Neural progenitor cell (in vitro differentiated cells): ENCODE measurements at regions not wholly inside any gene's neighbourhood (a gene's known extent, or its start where the extent isn't known, plus 50 kb on each side); places are given as distances from the start of the nearest gene placed in this dataset.

Source experiments
- DNase-seq: peaks from one replicate; pipeline ENCODE4 v3.0.0-alpha.2; 2016; ENCODE audit warnings: low spot score
- H2AFZ ChIP-seq: fragments of 200-600 bp; sonication (generic); replicated peaks from 2 replicates; pipeline ENCODE4 v1.6.1; 2016; ENCODE audit warnings: antibody characterized with exemption
- H3F3A ChIP-seq: fragments of 200-600 bp; sonication (generic); 2 replicates; pipeline ENCODE4 v1.6.1; 2016; ENCODE audit warnings: antibody characterized with exemption, low read depth
- H3K27ac ChIP-seq: fragments of 200-600 bp; sonication (generic); 2 replicates; pipeline ENCODE4 v1.5.1; 2016; ENCODE audit warnings: mild to moderate bottlenecking
- H3K27me3 ChIP-seq: fragments of 200-600 bp; sonication (generic); 2 replicates; pipeline ENCODE4 v1.6.1; 2016; ENCODE audit warnings: mild to moderate bottlenecking, moderate library complexity
- H3K36me3 ChIP-seq: fragments of 200-600 bp; sonication (generic); 2 replicates; pipeline ENCODE4 v1.5.1; 2016
- H3K4me1 ChIP-seq: fragments of 200-600 bp; sonication (generic); 2 replicates; pipeline ENCODE4 v1.6.1; 2016; ENCODE audit warnings: mixed run types
- H3K4me2 ChIP-seq: fragments of 200-600 bp; sonication (generic); 2 replicates; pipeline ENCODE4 v1.6.1; 2016
- H3K4me3 ChIP-seq: fragments of 200-600 bp; sonication (generic); 2 replicates; pipeline ENCODE4 v1.5.1; 2016
- H3K79me2 ChIP-seq: fragments of 200-600 bp; sonication (generic); 2 replicates; pipeline ENCODE4 v1.6.1; 2016; ENCODE audit warnings: low read depth
- H3K9ac ChIP-seq: fragments of 200-600 bp; sonication (generic); 2 replicates; pipeline ENCODE4 v1.6.1; 2016
- H3K9me3 ChIP-seq: fragments of 200-600 bp; sonication (generic); 2 replicates; pipeline ENCODE4 v1.5.1; 2016; ENCODE audit warnings: low read depth
- H4K20me1 ChIP-seq: fragments of 200-600 bp; sonication (generic); 2 replicates; pipeline ENCODE4 v1.6.1; 2016; ENCODE audit warnings: low read depth
- H3K27ac Mint-ChIP-seq: 3 replicates; pipeline ENCODE4 v1.8.0; 2021; ENCODE audit warnings: mixed read lengths
- H3K27me3 Mint-ChIP-seq: 2 replicates; pipeline ENCODE4 v1.8.0; 2022; ENCODE audit warnings: low read depth, mild to moderate bottlenecking, inconsistent platforms, moderate library complexity, mixed read lengths; ENCODE audit not compliant: insufficient read depth
- H3K36me3 Mint-ChIP-seq: 3 replicates; pipeline ENCODE4 v1.8.0; 2021; ENCODE audit warnings: mixed read lengths
- H3K4me1 Mint-ChIP-seq: 3 replicates; pipeline ENCODE4 v1.8.0; 2021; ENCODE audit warnings: mixed read lengths
- H3K4me3 Mint-ChIP-seq: 3 replicates; pipeline ENCODE4 v1.8.0; 2021; ENCODE audit warnings: mild to moderate bottlenecking, moderate library complexity, mixed read lengths
- H3K9me3 Mint-ChIP-seq: 3 replicates; pipeline ENCODE4 v1.8.0; 2020; ENCODE audit warnings: mixed read lengths
- CTCF ChIP-seq: fragments of 200-600 bp; sonication (generic); IDR thresholded peaks from 2 replicates; pipeline ENCODE4 v1.5.1; 2017; ENCODE audit warnings: antibody characterized with exemption, mild to moderate bottlenecking
- EZH2 ChIP-seq: fragments of 200-600 bp; sonication (generic); IDR thresholded peaks from 2 replicates; pipeline ENCODE4 v1.6.1; 2017; ENCODE audit warnings: antibody characterized with exemption, mild to moderate bottlenecking, moderate library complexity
- EZH2phosphoT487 ChIP-seq: fragments of 200-600 bp; sonication (generic); IDR thresholded peaks from 2 replicates; pipeline ENCODE4 v1.6.1; 2017; ENCODE audit warnings: antibody characterized with exemption

- Histone ChIP-seq H3K9ac (no peak overlapping the region), H3K27ac (no peak overlapping the region), H3K4me1 (no peaks in the 10 kb centered on the region), H3K9me3 (no peaks in the 10 kb centered on the region), H3K4me3 (no peak overlapping the region), H3F3A (no peaks in the 10 kb centered on the region), H3K4me2 (no peak overlapping the region), H4K20me1 (no peaks in the 10 kb centered on the region), H3K27me3 (no peaks in the 10 kb centered on the region), H2AFZ (no peak overlapping the region), H3K36me3 (no peaks in the 10 kb centered on the region), H3K79me2 (no peaks in the 10 kb centered on the region)
- no peaks in the 10 kb centered on the region for H3K9me3 Mint-ChIP-seq
- no peak for TF ChIP-seq CTCF
- no peak for TF ChIP-seq EZH2
- TF ChIP-seq EZH2phosphoT487, result no peak
- no peaks in the 10 kb centered on the region for H3K27me3 Mint-ChIP-seq
- no peak overlapping the region for H3K4me3 Mint-ChIP-seq
- no peak for DNase-seq
- H3K36me3 Mint-ChIP-seq, result no peaks in the 10 kb centered on the region
- H3K27ac Mint-ChIP-seq, result no peak overlapping the region
- peaks cover 6% of the 10 kb centered on the region for H3K4me1 Mint-ChIP-seq
Measured at GRCh38 chr1:185439727-185440415, 122.8 kb upstream of the IVNS1ABP start.

- no peak overlapping the region for H3K9ac ChIP-seq
- no peaks in the 10 kb centered on the region for H3K27me3 ChIP-seq
- Mint-ChIP-seq H3K27ac (no peak overlapping the region), H3K4me3 (no peak overlapping the region), H3K36me3 (no peaks in the 10 kb centered on the region), H3K27me3 (no peaks in the 10 kb centered on the region), H3K4me1 (peaks cover 6% of the 10 kb centered on the region), H3K9me3 (no peaks in the 10 kb centered on the region)
- no peak overlapping the region for H3K4me3 ChIP-seq
- H3K4me1 ChIP-seq, result no peaks in the 10 kb centered on the region
- no peaks in the 10 kb centered on the region for H3K79me2 ChIP-seq
- H2AFZ ChIP-seq, result no peak overlapping the region
- DNase-seq, result no peak
- no peaks in the 10 kb centered on the region for H3K9me3 ChIP-seq
- no peak for TF ChIP-seq CTCF
- TF ChIP-seq EZH2, result no peak
- TF ChIP-seq EZH2phosphoT487, result no peak
- H4K20me1 ChIP-seq, result no peaks in the 10 kb centered on the region
- H3F3A ChIP-seq, result no peaks in the 10 kb centered on the region
- H3K4me2 ChIP-seq, result no peak overlapping the region
- H3K36me3 ChIP-seq, result no peaks in the 10 kb centered on the region
- no peak overlapping the region for H3K27ac ChIP-seq
Measured at GRCh38 chr1:185438936-185439335, 121.9 kb upstream of the IVNS1ABP start.

DNA sequence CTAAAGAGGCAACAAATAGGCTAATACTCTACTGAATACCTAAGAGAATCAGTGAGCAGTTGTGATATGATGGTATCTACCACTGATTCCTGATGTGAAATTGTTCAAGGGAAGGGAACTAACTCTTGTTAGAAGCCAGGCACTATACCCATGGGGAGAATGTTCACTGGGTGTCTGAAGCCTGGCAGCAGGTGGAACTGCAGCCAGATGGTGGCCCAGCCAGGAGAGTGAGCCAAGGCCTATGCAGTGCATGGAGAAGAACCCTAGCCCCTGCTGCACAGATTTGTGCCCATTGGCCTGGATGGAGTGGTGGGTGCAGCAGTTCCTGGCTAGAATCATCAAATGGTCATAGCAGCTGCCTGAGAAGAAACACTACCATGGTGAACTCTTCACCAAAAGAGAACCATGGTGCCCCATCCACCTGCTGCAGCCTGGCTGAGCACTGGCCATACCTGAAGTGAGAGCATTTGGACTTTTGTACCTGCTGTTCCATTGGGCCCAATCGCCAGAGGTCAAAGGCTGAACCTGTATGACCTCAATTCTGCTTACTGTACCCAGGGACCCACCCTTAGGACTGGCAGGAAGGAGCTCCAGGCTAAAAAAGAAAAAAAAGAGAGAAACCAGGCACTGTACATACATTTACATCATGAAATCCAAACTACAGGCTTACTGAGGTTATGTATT, 118.8 kb upstream of the IVNS1ABP start:
- no peaks in the 10 kb centered on the region for H3K9me3 Mint-ChIP-seq
- Histone ChIP-seq H3K9ac (no peak overlapping the region), H4K20me1 (no peaks in the 10 kb centered on the region), H3K4me1 (no peaks in the 10 kb centered on the region), H3F3A (no peaks in the 10 kb centered on the region), H3K9me3 (no peaks in the 10 kb centered on the region), H3K36me3 (no peaks in the 10 kb centered on the region), H3K4me2 (no peak overlapping the region), H2AFZ (no peak overlapping the region), H3K4me3 (no peak overlapping the region), H3K27ac (no peak overlapping the region), H3K79me2 (no peaks in the 10 kb centered on the region), H3K27me3 (no peaks in the 10 kb centered on the region)
- no peak overlapping the region for H3K4me3 Mint-ChIP-seq
- no peak for TF ChIP-seq EZH2
- no peak for TF ChIP-seq EZH2phosphoT487
- DNase-seq, result no peak
- H3K27ac Mint-ChIP-seq, result no peak overlapping the region
- no peaks in the 10 kb centered on the region for H3K27me3 Mint-ChIP-seq
- no peaks in the 10 kb centered on the region for H3K36me3 Mint-ChIP-seq
- H3K4me1 Mint-ChIP-seq, result peaks cover under 1% of the 10 kb centered on the region

DNA sequence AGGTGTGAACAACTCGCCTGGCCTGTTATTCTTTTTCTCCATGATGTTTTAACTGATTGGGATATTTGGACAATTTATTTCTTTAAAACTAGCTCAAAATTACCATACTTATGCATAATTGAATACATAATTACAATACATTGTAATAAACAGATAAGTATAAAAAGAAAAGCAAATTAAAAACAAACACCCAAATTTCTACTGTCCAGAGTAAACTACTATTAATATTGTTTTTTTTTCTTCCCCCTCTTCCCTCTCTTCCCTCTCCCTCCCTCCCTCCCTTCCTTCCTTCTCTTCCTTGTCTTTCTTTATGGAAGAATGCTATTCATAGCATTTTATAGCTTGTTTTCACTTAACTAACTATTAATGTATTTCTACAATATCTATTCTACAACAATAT, 117.7 kb upstream of the IVNS1ABP start:
- no peak overlapping the region for H3K4me3 ChIP-seq

More for the DNA sequence above, 117.7 kb upstream of the IVNS1ABP start:
- Histone ChIP-seq H3K4me1 (no peaks in the 10 kb centered on the region), H2AFZ (no peak overlapping the region), H3K36me3 (no peaks in the 10 kb centered on the region), H3K27me3 (no peaks in the 10 kb centered on the region), H3K4me2 (no peak overlapping the region), H3K9me3 (no peaks in the 10 kb centered on the region), H3K79me2 (no peaks in the 10 kb centered on the region), H3K9ac (no peak overlapping the region), H3K27ac (no peak overlapping the region), H3F3A (no peaks in the 10 kb centered on the region), H4K20me1 (no peaks in the 10 kb centered on the region)
- H3K27ac Mint-ChIP-seq, result no peak overlapping the region
- H3K4me3 Mint-ChIP-seq, result no peak overlapping the region
- TF ChIP-seq EZH2, result no peak
- TF ChIP-seq EZH2phosphoT487, result no peak
- no peak for TF ChIP-seq CTCF
- H3K36me3 Mint-ChIP-seq, result no peaks in the 10 kb centered on the region
- no peak for DNase-seq
- no peaks in the 10 kb centered on the region for H3K4me1 Mint-ChIP-seq
- no peaks in the 10 kb centered on the region for H3K27me3 Mint-ChIP-seq
- H3K9me3 Mint-ChIP-seq, result peaks cover 2% of the 10 kb centered on the region
